ENCODE measurements at regions not wholly inside any gene's neighbourhood (a gene's known extent, or its start where the extent isn't known, plus 50 kb on each side); places are given as distances from the start of the nearest gene placed in this dataset.

DNA sequence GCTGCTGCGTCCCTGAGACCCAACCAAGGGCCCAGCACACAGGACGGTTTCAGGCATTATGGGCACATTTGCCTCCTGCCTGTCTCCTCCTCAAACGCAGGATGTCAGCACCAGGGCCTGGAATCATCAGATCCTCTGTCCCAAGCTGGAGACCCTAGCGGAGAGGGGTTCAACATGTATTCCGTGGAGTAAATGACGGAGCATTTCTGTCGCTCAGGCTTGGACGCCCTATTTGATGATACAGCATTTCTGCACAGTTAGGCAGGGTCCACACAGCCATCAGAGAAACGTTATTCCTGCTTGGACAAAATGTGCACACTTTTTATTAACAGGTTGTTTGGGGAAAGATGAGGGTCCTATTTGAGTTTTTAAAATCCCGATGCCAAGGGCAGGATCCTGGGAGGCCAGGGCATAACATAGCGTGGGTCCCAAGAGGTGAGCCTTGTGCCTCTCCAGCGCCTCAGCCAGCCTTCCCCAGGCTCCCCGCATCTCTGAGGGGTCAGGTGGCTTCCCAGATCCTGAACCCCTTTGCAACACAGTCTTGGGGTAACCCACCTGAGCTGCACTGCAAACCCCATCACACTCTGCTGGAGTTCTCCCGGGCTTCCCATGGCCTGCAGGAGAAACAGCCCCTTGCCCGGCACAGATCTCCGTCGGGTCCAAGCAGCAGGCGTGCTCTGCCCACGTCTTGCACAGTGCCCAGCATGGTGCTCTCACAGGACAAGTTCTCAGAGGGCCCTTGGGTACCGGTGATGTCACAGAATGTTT lies 319.7 kb upstream of the MYT1L start:
- no peaks in the 10 kb centered on the region for H3K36me3 Mint-ChIP-seq (ENCODE audit: insufficient read depth)
- TF ChIP-seq, protein P1, sequence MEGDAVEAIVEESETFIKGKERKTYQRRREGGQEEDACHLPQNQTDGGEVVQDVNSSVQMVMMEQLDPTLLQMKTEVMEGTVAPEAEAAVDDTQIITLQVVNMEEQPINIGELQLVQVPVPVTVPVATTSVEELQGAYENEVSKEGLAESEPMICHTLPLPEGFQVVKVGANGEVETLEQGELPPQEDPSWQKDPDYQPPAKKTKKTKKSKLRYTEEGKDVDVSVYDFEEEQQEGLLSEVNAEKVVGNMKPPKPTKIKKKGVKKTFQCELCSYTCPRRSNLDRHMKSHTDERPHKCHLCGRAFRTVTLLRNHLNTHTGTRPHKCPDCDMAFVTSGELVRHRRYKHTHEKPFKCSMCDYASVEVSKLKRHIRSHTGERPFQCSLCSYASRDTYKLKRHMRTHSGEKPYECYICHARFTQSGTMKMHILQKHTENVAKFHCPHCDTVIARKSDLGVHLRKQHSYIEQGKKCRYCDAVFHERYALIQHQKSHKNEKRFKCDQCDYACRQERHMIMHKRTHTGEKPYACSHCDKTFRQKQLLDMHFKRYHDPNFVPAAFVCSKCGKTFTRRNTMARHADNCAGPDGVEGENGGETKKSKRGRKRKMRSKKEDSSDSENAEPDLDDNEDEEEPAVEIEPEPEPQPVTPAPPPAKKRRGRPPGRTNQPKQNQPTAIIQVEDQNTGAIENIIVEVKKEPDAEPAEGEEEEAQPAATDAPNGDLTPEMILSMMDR (IDR thresholded peaks at IDR 0.05; ENCODE audit: unreplicated experiment), result no peak
- no peaks in the 10 kb centered on the region for H3K9me3 Mint-ChIP-seq (ENCODE audit: low read depth)
- no peak for DNase-seq (ENCODE audit: low spot score, unreplicated experiment)
- no peak overlapping the region for H3K4me3 Mint-ChIP-seq (ENCODE audit: low read depth)
- peaks cover 18% of the 10 kb centered on the region for H3K27me3 Mint-ChIP-seq
- H3K4me1 Mint-ChIP-seq (ENCODE audit: low read depth), result no peaks in the 10 kb centered on the region
- no peak overlapping the region for H3K27ac Mint-ChIP-seq

DNA sequence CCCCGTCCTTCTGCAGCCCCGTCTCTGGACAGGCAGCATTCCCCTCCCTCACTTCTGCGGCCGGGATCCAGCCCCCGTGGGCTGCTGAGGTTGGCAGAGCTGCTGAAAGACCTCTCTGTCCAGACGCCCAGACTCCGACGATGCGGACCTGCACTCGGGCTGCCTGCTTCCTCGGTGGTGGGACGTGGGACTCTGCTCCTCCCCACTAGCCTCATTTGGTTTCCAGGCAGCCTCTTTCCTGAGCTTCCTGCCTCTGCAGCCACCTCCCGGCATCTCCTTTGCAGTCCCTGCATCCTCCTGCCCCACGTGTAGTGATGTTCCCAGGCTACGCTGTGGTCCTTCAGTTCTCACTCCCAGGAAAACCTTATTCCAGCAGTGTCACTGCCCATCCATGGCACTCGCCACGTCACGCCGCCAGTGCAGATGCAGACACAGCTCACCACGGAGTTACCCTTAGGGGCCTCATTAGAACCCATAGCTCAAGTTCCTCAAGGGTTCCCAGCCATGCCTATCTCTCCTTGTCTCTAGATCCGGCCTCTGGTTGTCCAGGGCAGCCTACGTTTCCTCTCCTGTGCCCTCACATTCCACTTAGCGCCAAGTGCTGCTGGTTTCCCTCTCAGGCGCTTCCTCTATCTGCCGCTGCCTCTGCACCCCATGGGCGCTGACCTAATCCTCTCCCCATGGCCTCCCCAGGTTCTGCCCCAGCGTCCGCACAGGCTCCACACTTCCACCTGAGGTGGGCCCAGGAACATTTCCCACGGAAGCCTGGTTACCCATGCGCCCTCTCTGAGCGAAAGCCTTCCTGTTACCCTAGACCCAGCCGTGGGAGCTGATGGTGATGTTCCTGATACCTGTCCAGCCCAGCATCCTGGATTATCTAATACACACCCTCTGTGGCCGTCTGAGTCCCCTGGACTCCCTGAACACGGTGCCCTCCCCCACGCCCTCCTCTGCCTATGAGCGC lies 318.3 kb upstream of the MYT1L start:
- Mint-ChIP-seq H3K9me3 (ENCODE audit: low read depth) (no peaks in the 10 kb centered on the region), H3K4me1 (ENCODE audit: low read depth) (no peaks in the 10 kb centered on the region), H3K27ac (no peak overlapping the region), H3K27me3 (peaks cover 11% of the 10 kb centered on the region), H3K36me3 (ENCODE audit: insufficient read depth) (no peaks in the 10 kb centered on the region), H3K4me3 (ENCODE audit: low read depth) (no peak overlapping the region)
- DNase-seq (ENCODE audit: low spot score, unreplicated experiment), result no peak
- TF ChIP-seq, protein P1 (IDR thresholded peaks at IDR 0.05; ENCODE audit: unreplicated experiment), result no peak

DNA sequence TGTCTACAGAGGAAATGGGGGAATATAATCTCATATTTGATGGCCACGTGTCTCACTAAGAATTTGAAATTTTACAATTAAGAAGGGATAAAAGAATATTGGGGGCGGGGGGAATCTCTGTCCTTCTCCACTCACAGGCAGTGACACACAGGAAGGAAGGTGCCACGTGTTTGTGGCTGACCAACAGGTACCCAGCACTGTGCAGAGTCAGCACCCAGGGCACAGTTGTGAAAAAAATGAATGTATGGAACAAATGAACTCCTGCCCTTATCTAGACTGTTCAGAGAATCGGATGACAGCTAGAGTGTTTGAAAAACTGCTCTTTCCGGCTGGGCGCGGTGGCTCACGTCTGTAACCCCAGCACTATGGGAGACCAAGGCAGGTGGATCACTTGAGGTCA lies 317.0 kb upstream of the MYT1L start:
- Mint-ChIP-seq H3K27ac (no peak overlapping the region), H3K4me1 (ENCODE audit: low read depth) (no peaks in the 10 kb centered on the region), H3K27me3 (peaks cover 14% of the 10 kb centered on the region), H3K9me3 (ENCODE audit: low read depth) (no peaks in the 10 kb centered on the region), H3K36me3 (ENCODE audit: insufficient read depth) (no peaks in the 10 kb centered on the region), H3K4me3 (ENCODE audit: low read depth) (no peak overlapping the region)
- TF ChIP-seq, protein P1 (IDR thresholded peaks at IDR 0.05; ENCODE audit: unreplicated experiment), result no peak
- no peak for DNase-seq (ENCODE audit: low spot score, unreplicated experiment)

DNA sequence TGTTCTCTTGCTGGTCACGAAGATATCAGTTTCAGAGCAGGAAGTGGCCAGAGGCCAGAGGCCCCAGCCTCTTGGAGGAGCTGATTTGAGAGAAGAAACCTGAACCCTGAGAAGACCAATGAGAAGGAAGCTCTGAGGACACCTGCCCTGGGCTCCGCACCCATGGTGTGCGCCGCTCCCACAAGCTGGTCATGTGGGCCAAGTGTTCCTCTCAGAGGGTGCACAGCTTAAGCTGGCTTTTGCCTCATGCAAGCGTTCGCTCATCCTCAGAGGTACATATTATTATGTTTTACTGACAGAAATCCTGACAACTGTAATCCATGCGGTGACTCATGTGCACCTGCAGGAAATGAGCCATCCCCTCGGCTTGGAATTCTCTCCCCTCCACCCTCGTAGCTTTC lies 316.1 kb upstream of the MYT1L start:
- Mint-ChIP-seq H3K36me3 (ENCODE audit: insufficient read depth) (no peaks in the 10 kb centered on the region), H3K27ac (no peak overlapping the region), H3K4me1 (ENCODE audit: low read depth) (no peaks in the 10 kb centered on the region), H3K4me3 (ENCODE audit: low read depth) (no peak overlapping the region), H3K27me3 (peaks cover 14% of the 10 kb centered on the region), H3K9me3 (ENCODE audit: low read depth) (no peaks in the 10 kb centered on the region)
- TF ChIP-seq, protein P1 (IDR thresholded peaks at IDR 0.05; ENCODE audit: unreplicated experiment), result no peak
- DNase-seq (ENCODE audit: low spot score, unreplicated experiment), result no peak

DNA sequence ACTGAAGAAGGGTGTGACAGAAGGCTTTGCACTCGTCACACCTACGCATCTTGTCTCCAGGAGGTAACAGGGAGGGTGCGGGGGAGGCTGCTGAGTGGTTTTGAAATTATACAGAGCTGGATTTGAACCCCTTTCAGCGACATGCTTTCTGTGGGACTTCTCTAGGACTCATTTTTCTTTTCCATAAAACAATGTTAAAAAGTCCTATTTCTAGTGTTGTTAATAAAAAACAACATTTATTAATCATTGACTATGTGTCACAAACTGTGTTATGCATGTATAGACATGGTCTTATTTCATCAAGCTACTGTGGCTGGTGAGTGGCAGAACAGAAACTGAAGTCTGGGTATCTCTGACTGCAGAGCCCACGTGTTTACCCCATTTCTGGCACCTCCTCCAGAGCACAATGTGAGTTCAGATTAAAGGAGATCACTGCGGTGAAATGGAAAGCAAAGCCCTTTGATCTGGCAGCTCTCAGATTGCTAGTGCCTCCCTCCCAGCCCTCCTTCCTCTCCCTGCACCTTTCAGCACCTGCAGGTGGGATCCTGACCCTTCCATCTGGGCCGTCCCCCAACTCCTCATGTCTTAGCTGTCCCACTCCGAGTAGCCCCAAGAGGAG lies 315.5 kb upstream of the MYT1L start:
- Mint-ChIP-seq H3K27me3 (peaks cover 14% of the 10 kb centered on the region), H3K9me3 (ENCODE audit: low read depth) (no peaks in the 10 kb centered on the region), H3K4me3 (ENCODE audit: low read depth) (no peak overlapping the region), H3K36me3 (ENCODE audit: insufficient read depth) (no peaks in the 10 kb centered on the region), H3K4me1 (ENCODE audit: low read depth) (no peaks in the 10 kb centered on the region), H3K27ac (no peak overlapping the region)
- DNase-seq (ENCODE audit: low spot score, unreplicated experiment), result no peak
- TF ChIP-seq, protein P1 (IDR thresholded peaks at IDR 0.05; ENCODE audit: unreplicated experiment), result no peak

Data from progenitor cell of endocrine pancreas (in vitro differentiated cells).